Loucy (cell line): ENCODE measurements at regions not wholly inside any gene's neighbourhood (a gene's known extent, or its start where the extent isn't known, plus 50 kb on each side); places are given as distances from the start of the nearest gene placed in this dataset.

ENCODE experiments used
- CTCF ChIP-seq: fragments of 200-600 bp; sonication (generic); conservative IDR thresholded peaks from 2 replicates; pipeline ENCODE4 v1.5.1; 2014; ENCODE audit warnings: mild to moderate bottlenecking, antibody characterized with exemption, low read length
- EZH2phosphoT487 ChIP-seq: fragments of 200-600 bp; IDR thresholded peaks from 2 replicates; pipeline ENCODE4 v1.6.1; 2018; ENCODE audit warnings: antibody characterized with exemption, mild to moderate bottlenecking, moderate library complexity, borderline replicate concordance

GRCh38 chr17:77565166-77565565, 393.3 kb upstream of the TNRC6C start:
- no peak for TF ChIP-seq CTCF
- no peak for TF ChIP-seq EZH2phosphoT487
